Tibial nerve (tissue), 3 donors: ENCODE measurements at regions not wholly inside any gene's neighbourhood (a gene's known extent, or its start where the extent isn't known, plus 50 kb on each side); places are given as distances from the start of the nearest gene placed in this dataset.

Source experiments
- CTCF ChIP-seq, 5 experiments: fragments of 200-600 bp in 3 of 5; fragments of 450-650 bp in 2 of 5; sonication (generic) in 3 of 5; IDR thresholded peaks; one replicate each; pipeline ENCODE4 v1.5.1; 2016 to 2019; ENCODE audit warnings: antibody characterized with exemption in 5 of 5, mild to moderate bottlenecking in 3 of 5, moderate library complexity in 2 of 5
- POLR2A ChIP-seq, 2 donors: fragments of 450-650 bp; IDR thresholded peaks; one replicate each; pipeline ENCODE4 v1.6.1; 2017; ENCODE audit warnings: antibody characterized with exemption in 2 of 2, mild to moderate bottlenecking in 2 of 2, moderate library complexity in 2 of 2

- no peak for TF ChIP-seq CTCF (IDR thresholded peaks at IDR 0.05)
- TF ChIP-seq POLR2A (IDR thresholded peaks at IDR 0.05), result no peak
Observed at GRCh38 chr18:28777756-28778155, 600.8 kb upstream of the CDH2 start.
